AML-193 (cell line): ENCODE measurements at regions not wholly inside any gene's neighbourhood (a gene's known extent, or its start where the extent isn't known, plus 50 kb on each side); places are given as distances from the start of the nearest gene placed in this dataset.
"Not testable (repeated sequence)": the region's sequence is repeated elsewhere in the genome, so short reads cannot be mapped to it uniquely, and the experiment has no call there.

Experiments used
- DNase-seq, 2 experiments: peaks; one replicate each; lab custom pipeline; 2025; lab: John Stamatoyannopoulos, UW

DNA sequence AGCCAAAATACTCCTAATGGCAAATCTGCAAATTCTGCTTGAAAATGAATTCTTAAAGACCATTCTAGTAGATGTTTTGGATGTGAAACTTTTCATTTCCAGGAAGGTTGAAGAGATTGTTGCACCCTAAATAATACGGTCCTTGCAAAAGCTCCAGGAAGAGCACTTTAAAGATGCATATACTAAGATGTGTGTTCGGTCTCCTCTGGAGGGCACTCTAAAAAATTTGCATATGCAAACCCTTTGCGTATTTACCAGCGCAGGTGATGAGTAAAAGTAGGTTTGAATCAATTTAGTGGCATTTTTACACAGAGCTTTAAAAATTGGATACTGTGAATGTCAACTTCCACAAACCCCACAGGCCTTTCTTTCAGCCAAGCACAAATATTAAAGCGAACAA lies 378.1 kb upstream of the SORCS1 start:
- no peak for DNase-seq

GRCh38 chr10:107542016-107542415 lies 377.5 kb upstream of the SORCS1 start:
- DNase-seq: no peak

- DNase-seq: no peak
These were observed 376.5 kb upstream of the SORCS1 start for GRCh38 chr10:107540981-107541380.

- no peak for DNase-seq
These were observed 364.8 kb upstream of the SORCS1 start for GRCh38 chr10:107529350-107529749.

GRCh38 chr10:107520348-107520747 lies 355.8 kb upstream of the SORCS1 start:
- DNase-seq: no peak

DNA sequence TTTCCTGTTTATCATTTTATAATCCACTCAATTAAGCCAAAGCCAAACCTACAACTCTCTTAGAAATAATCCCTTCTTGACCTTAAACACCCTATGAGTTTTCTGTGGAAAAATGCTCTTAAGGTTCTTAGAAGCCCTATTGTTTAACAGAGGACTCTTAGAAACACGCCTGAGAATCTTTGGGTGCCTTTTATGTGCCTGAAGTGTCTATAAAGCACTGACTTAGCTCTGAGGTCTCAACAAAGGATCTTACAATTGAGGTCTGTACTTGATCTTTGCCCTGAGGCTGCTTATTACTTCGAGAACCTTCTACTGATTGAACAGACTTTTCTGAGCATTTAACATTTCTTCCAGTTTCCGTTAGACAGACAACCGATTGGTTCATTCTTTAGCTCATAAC lies 353.3 kb upstream of the SORCS1 start:
- no peak for DNase-seq

DNA sequence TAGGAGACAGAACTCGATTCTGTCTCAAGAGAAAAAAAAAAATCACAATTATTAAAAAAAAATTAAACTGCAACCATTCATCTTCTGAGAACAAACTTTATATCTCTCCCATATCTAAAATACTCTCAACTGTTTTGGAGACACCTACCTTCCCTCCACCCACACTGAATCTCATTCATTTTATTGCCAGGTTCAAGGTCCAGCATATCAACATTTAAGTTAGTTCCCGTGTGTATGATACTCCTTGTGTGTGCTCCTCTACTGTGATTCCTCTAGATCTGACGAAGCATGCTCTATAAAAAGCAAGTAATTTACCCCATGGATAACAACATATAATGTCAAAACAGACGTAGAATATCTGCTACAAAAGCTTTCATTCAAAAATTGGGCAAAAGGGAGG lies 351.8 kb upstream of the SORCS1 start:
- no peak for DNase-seq

- not testable (repeated sequence) for DNase-seq
These were observed 339.5 kb upstream of the SORCS1 start for GRCh38 chr10:107504011-107504410.

DNA sequence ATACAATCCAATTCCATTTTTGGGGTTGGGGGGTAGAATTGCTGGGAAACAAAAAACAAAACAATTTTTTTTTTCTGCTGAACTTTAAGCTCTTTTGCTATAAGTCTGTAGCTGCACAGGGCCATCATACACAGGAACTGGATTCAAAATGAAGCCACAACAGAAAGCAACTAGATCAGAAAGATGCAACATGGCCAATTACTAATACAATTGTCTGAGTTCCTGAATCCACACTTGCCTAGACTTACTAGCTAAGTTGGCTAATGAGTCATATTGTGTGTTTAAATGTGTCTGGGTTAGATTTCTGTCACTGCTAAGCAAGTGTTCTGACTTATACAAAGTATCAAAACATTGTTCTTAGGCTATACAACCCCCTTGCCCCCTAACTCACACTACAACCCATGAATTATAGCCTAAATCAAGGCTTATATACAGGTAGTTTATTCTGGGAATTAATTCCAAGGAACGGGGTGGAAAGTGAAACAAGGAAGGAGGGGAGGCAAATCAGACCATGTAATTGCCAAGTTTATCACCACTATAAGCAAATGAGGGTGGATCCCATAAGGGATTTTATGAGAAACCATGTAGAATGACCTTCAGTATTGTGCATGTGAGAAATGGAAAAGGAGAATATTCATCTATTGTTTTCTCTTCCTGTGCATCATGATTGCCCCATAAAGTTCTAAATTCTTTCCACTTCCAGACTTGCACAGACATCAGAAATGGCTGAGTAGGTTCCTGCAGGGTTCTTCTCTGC lies 337.9 kb upstream of the SORCS1 start:
- DNase-seq: no peak

GRCh38 chr10:107498983-107499382 lies 334.5 kb upstream of the SORCS1 start:
- DNase-seq: no peak

DNA sequence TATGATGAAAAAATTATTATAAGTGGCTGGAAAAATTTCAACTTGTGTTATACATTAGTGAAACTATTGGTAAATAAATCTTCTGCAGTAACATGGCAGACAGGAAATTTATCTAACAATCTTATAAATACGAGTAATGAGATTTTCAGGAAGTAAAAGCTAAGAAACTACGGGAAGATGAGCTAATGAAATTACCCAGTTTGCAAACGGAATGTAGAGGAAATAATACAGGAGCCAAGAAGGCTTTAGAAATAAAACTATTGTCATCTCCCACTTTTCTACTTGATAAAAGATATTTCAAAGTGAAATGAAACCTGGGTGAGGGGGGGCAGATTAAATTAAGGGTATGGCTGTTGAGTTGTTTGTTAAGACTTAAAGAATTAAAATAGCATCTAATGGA lies 332.5 kb upstream of the SORCS1 start:
- no peak for DNase-seq

GRCh38 chr10:107496594-107496993 lies 332.1 kb upstream of the SORCS1 start:
- no peak for DNase-seq

GRCh38 chr10:107492389-107492788 lies 327.9 kb upstream of the SORCS1 start:
- DNase-seq: no peak

DNA sequence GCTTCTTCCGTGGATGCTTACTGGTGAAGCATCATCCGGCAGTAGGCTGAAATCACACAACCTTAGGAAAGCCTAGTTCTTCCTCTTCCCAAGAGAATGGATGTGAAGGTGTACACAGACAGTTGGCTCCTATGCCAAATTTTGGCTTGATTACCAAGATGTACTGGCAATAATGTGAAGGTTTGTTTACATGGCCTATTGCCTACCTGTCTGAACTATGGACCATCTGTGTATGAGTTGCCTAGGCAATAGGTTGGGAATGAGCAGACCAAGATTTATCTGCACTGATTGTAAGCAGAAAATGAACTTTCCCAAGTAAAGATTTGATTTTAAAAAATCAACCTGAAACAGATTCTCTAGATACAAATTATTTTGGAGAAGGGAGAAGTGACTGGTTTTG lies 325.9 kb upstream of the SORCS1 start:
- DNase-seq: no peak

GRCh38 chr10:107487284-107487683 lies 322.8 kb upstream of the SORCS1 start:
- no peak for DNase-seq

- DNase-seq: no peak
These were observed 320.5 kb upstream of the SORCS1 start for GRCh38 chr10:107485019-107485418.

GRCh38 chr10:107481881-107482280 lies 317.4 kb upstream of the SORCS1 start:
- DNase-seq: no peak

GRCh38 chr10:107481224-107481623 lies 316.7 kb upstream of the SORCS1 start:
- no peak for DNase-seq

DNA sequence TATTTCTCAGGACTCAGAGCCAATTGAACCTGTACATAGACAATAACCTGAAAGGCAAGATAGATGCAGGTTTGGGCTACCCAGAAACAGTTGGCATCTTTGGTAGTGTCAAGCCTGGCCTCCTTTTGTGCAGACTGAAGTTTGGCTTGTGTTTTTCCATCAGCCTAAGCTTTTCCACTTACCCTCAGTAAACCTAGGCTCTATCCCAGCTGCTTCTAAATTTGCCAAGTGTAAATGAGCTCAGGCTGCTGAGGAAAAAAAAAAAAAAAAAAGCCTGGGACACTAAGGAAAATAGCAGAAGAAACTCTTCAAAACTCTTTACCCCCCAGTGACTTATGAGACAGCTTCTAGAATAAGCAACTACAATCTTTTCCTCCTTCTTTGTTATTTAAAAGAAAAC lies 316.3 kb upstream of the SORCS1 start:
- DNase-seq: no peak

DNA sequence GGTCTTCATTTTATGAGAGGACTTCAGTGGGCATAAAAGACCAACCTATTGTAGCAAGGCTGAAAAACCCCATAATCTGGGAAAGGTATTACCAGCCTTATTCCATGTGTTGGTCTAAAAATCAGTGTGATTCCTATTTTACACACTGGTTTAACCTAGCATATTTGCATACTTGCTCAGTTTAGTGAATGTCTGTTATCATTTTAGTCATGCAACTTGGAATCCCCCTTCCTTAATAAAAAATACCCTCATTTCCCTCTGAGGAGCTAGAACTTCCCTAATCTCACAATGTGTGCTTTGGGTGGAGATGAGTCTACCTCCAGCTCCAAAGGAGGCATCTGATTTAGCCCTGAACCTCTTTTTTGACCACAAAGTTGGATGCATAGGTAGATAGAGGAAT lies 312.8 kb upstream of the SORCS1 start:
- no peak for DNase-seq

DNA sequence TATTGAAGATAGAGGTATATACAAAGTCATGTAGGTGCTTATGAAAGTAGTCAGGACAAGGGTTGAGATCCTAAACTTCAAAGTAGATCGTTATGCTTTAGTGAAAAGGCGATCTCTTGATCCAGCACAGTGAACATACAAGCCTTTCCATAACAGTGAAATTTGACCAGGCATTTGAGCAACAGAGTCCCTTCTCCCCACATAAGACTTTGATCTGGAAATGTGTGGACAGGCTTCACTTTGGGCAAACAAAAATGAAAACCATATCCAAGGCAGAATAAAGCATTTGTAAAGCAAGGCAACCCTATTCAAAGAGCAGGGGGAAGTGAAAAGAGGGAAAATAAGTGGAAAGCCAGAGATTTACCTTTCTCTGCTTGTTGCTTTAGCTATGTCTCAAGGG lies 311.9 kb upstream of the SORCS1 start:
- DNase-seq: no peak

DNA sequence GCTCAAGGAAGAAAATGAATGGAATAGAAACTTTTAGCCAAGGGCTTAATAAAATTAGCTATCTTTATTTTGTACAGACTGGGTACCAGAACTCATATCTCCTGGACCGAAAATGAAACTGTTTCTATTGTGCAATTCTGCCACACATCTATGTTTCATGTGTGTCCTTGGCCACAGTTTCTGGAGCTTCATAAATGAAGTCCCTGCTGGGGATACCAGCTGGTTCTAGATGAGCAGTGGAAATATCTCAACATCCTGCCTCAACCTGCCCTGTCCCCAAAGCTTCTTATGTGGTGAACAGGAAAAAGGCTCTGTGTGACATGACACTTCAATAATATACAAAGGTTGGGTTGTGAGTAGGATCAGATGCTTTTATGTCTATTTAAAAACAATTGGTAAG lies 310.1 kb upstream of the SORCS1 start:
- DNase-seq: no peak

- no peak for DNase-seq
These were observed 308.7 kb upstream of the SORCS1 start for GRCh38 chr10:107473225-107473624.

GRCh38 chr10:107471911-107472310 lies 307.4 kb upstream of the SORCS1 start:
- no peak for DNase-seq
